Putamen (tissue), 1 donor: ENCODE measurements at regions not wholly inside any gene's neighbourhood (a gene's known extent, or its start where the extent isn't known, plus 50 kb on each side); places are given as distances from the start of the nearest gene placed in this dataset.

Source experiments
- DNase-seq: peaks from one replicate; pipeline ENCODE4 v3.0.0-alpha.2; 2016; ENCODE audit warnings: low spot score

- no peak for DNase-seq
These were observed 140.1 kb downstream of the RBFOX3 start for GRCh38 chr17:79470754-79471153.

- no peak for DNase-seq
These were observed 141.2 kb downstream of the RBFOX3 start for GRCh38 chr17:79469646-79470045.

- no peak for DNase-seq
These were observed 142.5 kb downstream of the RBFOX3 start for GRCh38 chr17:79468183-79468944.

GRCh38 chr17:79466562-79467350, 144.1 kb downstream of the RBFOX3 start:
- DNase-seq, result peak; percentile 55

DNA sequence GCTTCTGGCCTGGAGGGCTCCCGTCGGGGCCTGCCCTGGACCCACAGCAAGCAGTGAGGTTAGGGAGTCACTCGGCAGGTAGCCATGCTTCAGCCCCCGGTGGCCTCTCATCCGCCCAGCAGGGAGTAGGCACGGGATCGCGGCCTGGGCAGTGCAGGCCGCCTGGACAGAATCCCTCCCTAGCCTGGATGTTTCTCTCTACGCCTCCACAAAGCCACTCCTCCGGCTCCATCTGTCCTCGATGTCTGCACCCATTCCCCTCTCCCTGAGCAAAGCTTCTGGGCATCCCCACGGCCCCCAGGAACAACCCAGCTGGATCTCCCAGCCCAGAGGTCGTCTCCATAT, 145.2 kb downstream of the RBFOX3 start:
- DNase-seq, result no peak

DNA sequence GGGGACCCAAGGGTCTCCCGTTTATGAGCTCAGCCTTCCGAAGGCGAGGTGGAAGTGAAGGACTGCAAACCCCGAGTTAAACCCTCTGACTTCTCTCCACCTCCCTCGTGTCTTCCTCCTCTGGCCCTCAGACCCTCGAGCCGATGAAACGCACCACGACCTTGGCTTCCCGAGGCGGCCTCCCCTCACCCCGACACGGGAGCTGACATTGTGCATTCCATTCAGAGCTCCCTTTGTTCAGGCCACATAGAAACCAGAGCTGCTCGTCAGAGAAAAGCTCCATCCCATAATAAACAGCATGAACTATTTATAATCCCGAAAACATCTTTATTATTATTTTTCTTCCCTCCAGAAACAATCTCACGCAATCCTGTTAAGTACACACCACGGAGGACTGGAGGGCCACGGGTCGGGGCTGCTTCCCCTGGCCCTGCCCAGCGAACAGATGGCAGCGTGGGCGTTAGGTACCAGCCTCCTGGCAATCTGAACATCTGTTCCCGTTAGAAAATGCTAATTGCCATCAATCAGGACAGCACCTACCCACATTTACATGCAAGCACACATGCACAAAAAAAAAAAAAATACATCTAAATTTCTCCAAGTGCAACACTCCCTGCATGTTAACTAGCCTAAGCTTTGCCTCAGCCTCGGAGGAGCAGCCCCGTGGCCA, 145.7 kb downstream of the RBFOX3 start:
- DNase-seq, result no peak

GRCh38 chr17:79464318-79465010, 146.4 kb downstream of the RBFOX3 start:
- DNase-seq, result no peak

DNA sequence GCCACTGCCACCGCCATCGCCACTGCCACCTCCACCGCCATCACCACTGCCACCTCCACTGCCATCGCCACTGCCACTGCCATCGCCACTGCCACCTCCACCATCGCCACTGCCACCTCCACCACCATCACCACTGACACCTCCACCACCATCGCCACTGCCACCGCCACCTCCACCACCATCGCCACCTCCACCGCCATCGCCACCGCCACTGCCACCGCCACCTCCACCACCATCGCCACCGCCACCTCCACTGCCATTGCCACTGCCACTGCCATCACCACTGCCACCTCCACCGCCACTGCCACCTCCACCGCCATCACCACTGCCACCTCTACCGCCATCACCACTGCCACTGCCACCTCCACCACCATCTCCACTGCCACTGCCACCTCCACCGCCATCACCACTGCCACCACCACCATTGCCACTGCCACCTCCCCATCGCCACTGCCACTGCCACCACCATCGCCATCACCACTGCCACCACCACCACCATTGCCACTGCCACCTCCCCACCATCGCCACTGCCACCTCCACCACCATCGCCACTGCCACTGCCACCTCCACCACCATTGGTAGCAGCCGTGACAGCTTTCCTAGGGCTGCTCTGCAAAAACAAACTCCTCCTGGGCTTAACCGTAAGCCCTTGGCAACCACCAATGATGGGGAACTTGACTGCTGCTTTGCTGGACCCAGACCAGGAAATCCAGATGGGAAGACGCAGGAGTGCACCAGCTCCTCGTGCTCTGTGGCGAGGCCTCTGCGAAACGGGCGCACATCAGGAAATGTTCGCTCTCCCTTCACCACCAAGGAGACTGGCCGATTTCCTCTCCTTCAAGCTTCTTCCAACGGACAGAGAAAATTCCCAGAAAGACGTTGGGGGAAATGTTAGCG, 147.2 kb downstream of the RBFOX3 start:
- no peak for DNase-seq

DNA sequence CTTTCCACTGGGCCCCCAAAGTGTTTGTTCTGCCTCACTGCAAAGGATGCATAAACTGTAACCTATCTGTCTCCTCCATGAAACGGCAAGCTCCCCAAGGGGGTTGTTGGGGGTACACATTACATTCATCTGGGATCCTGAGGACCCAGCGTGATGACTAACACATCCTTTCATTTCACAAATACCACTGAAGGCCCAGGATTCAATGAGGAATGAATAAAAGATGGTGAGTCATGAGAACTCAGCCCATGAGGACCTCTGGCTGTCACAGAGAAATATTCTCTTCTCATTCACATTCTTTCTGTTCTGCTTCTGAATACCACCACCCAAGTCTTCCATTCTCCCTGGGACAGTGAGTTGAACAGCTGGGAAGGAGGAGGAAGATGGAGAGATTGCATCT, 149.8 kb downstream of the RBFOX3 start:
- DNase-seq, result no peak

DNA sequence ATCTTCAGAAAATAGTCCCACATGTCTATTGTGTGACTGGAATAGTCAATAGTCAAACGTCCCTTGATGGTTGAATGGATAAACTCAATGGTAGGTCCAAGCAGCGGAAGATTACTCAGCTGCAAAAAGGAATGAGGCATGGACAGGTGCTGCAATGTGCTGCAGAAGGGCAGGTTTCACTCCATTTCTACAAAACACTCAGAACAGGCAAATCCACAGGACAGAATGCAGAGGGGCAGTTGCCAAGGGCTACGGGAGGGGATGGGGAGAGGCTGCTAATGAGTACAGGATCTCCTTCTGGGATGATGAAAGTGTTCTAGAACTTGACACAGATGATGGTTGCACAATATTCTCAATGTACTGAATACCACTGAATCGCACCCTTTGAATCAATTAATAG, 151.0 kb downstream of the RBFOX3 start:
- DNase-seq, result no peak

GRCh38 chr17:79459003-79459655, 151.7 kb downstream of the RBFOX3 start:
- no peak for DNase-seq

- DNase-seq, result no peak
These were observed 152.5 kb downstream of the RBFOX3 start for GRCh38 chr17:79458356-79458755.

DNA sequence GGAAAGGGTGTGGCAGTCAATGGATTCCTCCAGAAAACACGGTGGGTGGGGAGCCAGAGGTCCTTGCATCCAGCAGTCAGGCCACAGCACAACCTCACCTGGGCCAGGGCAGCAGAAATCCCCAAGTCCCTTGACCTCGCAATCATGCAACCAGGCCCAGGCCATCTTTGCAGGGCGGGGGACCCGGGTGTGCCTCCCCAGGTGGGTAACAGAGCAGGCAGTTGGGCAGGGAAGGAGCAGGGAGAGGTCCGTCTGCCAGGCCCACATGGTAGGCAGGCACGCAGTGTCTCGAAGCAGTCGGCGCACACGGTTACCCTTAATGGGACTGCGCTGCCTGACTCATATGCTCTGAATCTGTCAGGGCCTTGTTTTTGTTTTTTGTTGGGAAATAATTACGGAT, 153.0 kb downstream of the RBFOX3 start:
- DNase-seq, result no peak

DNA sequence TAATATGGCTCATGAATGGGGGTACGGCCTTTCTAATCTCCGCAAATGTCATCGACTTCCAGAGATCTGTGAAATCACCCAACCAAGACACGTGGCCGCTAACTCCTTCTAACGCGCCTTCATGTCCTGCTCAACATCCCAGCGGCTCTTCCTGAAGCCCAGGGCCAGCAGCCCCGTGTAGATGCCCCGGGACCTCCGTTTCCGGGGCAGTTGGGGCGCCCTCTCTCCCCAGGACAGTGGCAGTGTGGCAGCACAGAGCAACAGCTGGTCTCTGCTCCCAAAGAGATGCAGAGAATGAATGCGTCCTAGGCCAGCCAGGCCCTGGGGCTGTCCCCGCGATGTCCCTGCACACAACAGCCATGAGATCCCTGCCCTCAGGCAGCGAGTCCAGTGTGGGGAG, 153.5 kb downstream of the RBFOX3 start:
- DNase-seq, result no peak

GRCh38 chr17:79455636-79456035, 155.2 kb downstream of the RBFOX3 start:
- DNase-seq, result no peak

DNA sequence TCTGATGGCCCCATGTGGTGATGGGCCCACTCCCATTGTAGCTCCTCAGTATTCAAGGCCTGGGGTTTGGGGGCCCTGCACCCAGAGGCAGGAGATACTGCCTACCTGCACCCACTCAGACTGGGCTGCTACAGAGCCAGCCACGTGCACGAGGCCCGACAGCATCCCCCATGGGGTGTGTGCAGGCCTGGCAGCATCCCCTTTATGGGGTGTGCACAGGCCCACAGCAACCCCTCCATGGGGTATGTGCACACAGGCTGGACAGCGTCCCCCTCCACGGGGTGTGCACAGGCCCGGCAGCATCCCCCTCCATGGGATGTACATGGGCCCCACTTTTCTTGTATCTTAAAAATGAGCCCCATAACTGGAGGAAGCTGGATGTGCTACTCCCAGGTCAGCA, 156.0 kb downstream of the RBFOX3 start:
- no peak for DNase-seq

- DNase-seq, result no peak
These were observed 157.4 kb downstream of the RBFOX3 start for GRCh38 chr17:79453481-79453880.

DNA sequence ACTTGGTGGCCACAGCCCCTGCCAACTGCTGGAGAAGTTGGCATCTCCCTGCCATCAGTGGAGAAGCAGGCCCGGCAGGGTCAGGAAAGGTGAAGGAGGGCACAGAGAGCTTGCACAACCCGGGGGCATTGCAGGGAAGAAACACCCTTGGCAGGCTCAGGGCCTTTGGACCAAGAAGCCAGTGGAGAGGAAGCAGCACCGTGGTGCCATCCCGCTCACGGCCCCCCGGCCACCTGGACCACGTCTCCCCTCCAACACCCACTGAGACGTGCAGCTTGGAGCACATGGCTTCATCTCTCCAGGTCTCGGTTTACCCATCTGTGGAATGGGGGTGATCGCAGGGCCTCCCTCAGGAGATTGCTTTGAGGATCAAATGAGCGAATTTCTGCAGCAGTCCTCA, 158.1 kb downstream of the RBFOX3 start:
- DNase-seq, result no peak

DNA sequence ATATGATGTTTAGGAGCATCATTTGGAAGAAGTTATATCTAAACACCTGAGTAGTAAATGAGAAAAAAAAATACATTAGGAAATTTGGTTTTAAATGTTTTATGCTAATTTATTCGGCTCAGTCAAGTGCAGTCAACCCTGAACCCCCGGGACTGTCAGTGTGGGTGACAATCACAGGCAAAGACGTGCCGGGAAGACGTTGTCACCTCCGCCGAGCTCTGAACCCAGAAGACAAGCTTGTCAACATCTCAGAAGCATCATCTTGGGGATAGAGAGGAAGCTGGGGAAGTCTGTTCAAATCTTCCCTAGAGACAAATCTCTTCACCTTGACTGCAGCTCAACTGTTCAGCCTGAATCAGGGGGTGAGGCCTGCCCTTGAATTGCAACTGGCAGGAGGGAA, 159.7 kb downstream of the RBFOX3 start:
- DNase-seq, result peak; percentile 72

GRCh38 chr17:79446399-79447009, 164.3 kb downstream of the RBFOX3 start:
- DNase-seq, result no peak
